MM.1S (cell line): ENCODE measurements at regions not wholly inside any gene's neighbourhood (a gene's known extent, or its start where the extent isn't known, plus 50 kb on each side); places are given as distances from the start of the nearest gene placed in this dataset.

Experiments used
- DNase-seq: peaks from one replicate; pipeline ENCODE4 v3.0.0-alpha.2; 2015
- H2AFZ ChIP-seq: fragments of 300-600 bp; sonication (generic); 2 replicates; pipeline ENCODE4 v1.6.0; 2016; ENCODE audit warnings: antibody characterized with exemption, low read length
- H3F3A ChIP-seq: fragments of 300-600 bp; sonication (generic); 2 replicates; pipeline ENCODE4 v1.6.1; 2016; ENCODE audit warnings: mild to moderate bottlenecking, antibody characterized with exemption, low read length, moderate library complexity, mixed read lengths; ENCODE audit not compliant: insufficient read depth
- H3K27ac ChIP-seq: fragments of 300-600 bp; sonication (generic); 2 replicates; pipeline ENCODE4 v1.5.1; 2016; ENCODE audit warnings: mild to moderate bottlenecking, low read length
- H3K27me3 ChIP-seq: fragments of 300-600 bp; sonication (generic); replicated peaks from 2 replicates; pipeline ENCODE4 v1.6.0; 2016; ENCODE audit warnings: low read length; ENCODE audit not compliant: insufficient read depth
- H3K36me3 ChIP-seq: fragments of 300-600 bp; sonication (generic); replicated peaks from 2 replicates; pipeline ENCODE4 v1.6.1; 2016; ENCODE audit warnings: mild to moderate bottlenecking, low read length, mixed read lengths; ENCODE audit not compliant: insufficient read depth
- H3K4me1 ChIP-seq: fragments of 300-600 bp; sonication (generic); 2 replicates; pipeline ENCODE4 v1.6.1; 2016; ENCODE audit warnings: low read length, mixed read lengths
- H3K4me2 ChIP-seq: fragments of 300-600 bp; sonication (generic); 2 replicates; pipeline ENCODE4 v1.6.0; 2016; ENCODE audit warnings: low read depth, low read length
- H3K4me3 ChIP-seq: fragments of 300-600 bp; sonication (generic); 2 replicates; pipeline ENCODE4 v1.5.1; 2016; ENCODE audit warnings: low read length, mixed read lengths
- H3K79me2 ChIP-seq: fragments of 300-600 bp; sonication (generic); 2 replicates; pipeline ENCODE4 v1.6.1; 2016; ENCODE audit warnings: mixed run types, low read length, mixed read lengths
- H3K9ac ChIP-seq: fragments of 300-600 bp; sonication (generic); 2 replicates; pipeline ENCODE4 v1.6.1; 2016; ENCODE audit warnings: low read length, mixed read lengths
- H3K9me2 ChIP-seq: fragments of 300-600 bp; sonication (generic); replicated peaks from 2 replicates; pipeline ENCODE4 v1.6.1; 2016; ENCODE audit warnings: mild to moderate bottlenecking, low read length, mixed read lengths; ENCODE audit not compliant: insufficient read depth
- H3K9me3 ChIP-seq: fragments of 300-600 bp; sonication (generic); replicated peaks from 2 replicates; pipeline ENCODE4 v1.6.1; 2016; ENCODE audit warnings: mild to moderate bottlenecking, low read length, mixed read lengths; ENCODE audit not compliant: insufficient read depth
- H4K20me1 ChIP-seq: fragments of 300-600 bp; sonication (generic); 2 replicates; pipeline ENCODE4 v1.6.1; 2016; ENCODE audit warnings: mild to moderate bottlenecking, low read length, moderate library complexity, mixed read lengths; ENCODE audit not compliant: insufficient read depth
- EZH2 ChIP-seq: fragments of 300-600 bp; sonication (generic); optimal IDR thresholded peaks from 2 replicates; pipeline ENCODE3; 2017; ENCODE audit warnings: low read depth, mild to moderate bottlenecking, antibody characterized with exemption, low read length, mixed read lengths
- EZH2phosphoT487 ChIP-seq: fragments of 300-600 bp; sonication (generic); IDR thresholded peaks from 2 replicates; pipeline ENCODE4 v1.6.1; 2018; ENCODE audit warnings: antibody characterized with exemption, low read length
- TF ChIP-seq, protein P1 (sequence below): fragments of 300-600 bp; sonication (generic); IDR thresholded peaks from 2 replicates; pipeline ENCODE4 v1.5.1; 2016; ENCODE audit warnings: antibody characterized with exemption, low read length, mixed read lengths

DNA sequence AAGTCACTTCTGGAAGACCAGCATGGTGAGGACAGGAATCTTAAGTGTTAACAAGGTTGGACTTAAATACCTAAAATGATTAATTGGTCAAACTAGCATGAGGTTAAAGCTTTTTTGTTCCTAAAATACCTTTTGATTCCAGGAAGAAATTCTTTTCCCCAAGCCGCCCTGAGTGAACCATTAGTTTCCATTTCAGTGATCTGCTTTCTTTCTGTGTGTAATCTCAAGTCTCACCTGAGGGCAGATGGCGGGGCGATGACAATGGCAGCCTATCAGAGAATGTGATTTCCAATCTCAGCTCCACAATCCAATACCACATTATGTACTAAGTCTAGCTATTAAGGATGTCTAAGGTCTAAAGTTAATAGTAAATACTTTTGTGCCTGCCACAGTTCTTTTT, 390.9 kb upstream of the SGCG start:
- Histone ChIP-seq H3K9me2 (no peaks in the 10 kb centered on the region), H3K36me3 (no peaks in the 10 kb centered on the region), H3K4me1 (no peaks in the 10 kb centered on the region), H3K9me3 (no peaks in the 10 kb centered on the region), H3K4me3 (no peak overlapping the region), H2AFZ (no peak overlapping the region), H3F3A (no peaks in the 10 kb centered on the region), H4K20me1 (no peaks in the 10 kb centered on the region), H3K27me3 (no peaks in the 10 kb centered on the region), H3K4me2 (no peak overlapping the region), H3K27ac (no peak overlapping the region), H3K9ac (no peak overlapping the region), H3K79me2 (no peaks in the 10 kb centered on the region)
- TF ChIP-seq EZH2 (no peak), EZH2phosphoT487 (no peak)
- TF ChIP-seq, protein P1, sequence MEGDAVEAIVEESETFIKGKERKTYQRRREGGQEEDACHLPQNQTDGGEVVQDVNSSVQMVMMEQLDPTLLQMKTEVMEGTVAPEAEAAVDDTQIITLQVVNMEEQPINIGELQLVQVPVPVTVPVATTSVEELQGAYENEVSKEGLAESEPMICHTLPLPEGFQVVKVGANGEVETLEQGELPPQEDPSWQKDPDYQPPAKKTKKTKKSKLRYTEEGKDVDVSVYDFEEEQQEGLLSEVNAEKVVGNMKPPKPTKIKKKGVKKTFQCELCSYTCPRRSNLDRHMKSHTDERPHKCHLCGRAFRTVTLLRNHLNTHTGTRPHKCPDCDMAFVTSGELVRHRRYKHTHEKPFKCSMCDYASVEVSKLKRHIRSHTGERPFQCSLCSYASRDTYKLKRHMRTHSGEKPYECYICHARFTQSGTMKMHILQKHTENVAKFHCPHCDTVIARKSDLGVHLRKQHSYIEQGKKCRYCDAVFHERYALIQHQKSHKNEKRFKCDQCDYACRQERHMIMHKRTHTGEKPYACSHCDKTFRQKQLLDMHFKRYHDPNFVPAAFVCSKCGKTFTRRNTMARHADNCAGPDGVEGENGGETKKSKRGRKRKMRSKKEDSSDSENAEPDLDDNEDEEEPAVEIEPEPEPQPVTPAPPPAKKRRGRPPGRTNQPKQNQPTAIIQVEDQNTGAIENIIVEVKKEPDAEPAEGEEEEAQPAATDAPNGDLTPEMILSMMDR = no peak
- DNase-seq = no peak

DNA sequence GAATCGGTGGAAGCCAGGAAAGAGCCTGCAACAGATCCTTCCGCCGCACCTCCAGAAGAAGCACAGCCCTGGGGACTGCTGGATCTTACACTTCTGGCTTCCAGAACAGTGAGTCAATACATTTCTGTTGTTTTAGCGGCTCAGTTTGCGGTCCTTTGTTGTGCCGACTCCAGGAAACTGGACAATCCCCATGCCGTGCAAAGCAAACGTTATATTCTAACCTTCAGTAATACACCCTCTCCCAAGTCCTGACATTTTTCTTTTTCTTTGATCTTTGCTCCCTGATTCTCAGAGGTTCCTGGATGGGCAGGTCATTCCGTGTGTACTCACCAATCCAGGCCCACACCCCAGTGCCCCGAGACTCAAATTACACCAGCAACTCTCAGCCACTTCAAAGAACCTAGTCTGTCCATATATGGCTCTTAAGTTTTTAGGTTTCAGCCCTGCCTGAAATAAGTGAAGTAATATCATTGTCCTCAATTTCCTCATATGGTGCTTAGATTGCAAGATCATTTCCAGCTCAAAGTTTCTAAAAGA, 387.1 kb upstream of the SGCG start:
- H3K9me2 ChIP-seq = no peaks in the 10 kb centered on the region
- H3K9me3 ChIP-seq = no peaks in the 10 kb centered on the region
- no peak for DNase-seq
- H3K9ac ChIP-seq = no peak overlapping the region
- TF ChIP-seq, protein P1 = no peak
- no peak for TF ChIP-seq EZH2phosphoT487
- no peak for TF ChIP-seq EZH2
- H4K20me1 ChIP-seq = no peaks in the 10 kb centered on the region
- H3K79me2 ChIP-seq = no peaks in the 10 kb centered on the region
- H3K4me2 ChIP-seq = no peak overlapping the region
- no peaks in the 10 kb centered on the region for H3K36me3 ChIP-seq
- no peak overlapping the region for H2AFZ ChIP-seq
- no peak overlapping the region for H3K4me3 ChIP-seq
- no peaks in the 10 kb centered on the region for H3K4me1 ChIP-seq
- no peak overlapping the region for H3K27ac ChIP-seq
- H3F3A ChIP-seq = no peaks in the 10 kb centered on the region
- H3K27me3 ChIP-seq = no peaks in the 10 kb centered on the region

DNA sequence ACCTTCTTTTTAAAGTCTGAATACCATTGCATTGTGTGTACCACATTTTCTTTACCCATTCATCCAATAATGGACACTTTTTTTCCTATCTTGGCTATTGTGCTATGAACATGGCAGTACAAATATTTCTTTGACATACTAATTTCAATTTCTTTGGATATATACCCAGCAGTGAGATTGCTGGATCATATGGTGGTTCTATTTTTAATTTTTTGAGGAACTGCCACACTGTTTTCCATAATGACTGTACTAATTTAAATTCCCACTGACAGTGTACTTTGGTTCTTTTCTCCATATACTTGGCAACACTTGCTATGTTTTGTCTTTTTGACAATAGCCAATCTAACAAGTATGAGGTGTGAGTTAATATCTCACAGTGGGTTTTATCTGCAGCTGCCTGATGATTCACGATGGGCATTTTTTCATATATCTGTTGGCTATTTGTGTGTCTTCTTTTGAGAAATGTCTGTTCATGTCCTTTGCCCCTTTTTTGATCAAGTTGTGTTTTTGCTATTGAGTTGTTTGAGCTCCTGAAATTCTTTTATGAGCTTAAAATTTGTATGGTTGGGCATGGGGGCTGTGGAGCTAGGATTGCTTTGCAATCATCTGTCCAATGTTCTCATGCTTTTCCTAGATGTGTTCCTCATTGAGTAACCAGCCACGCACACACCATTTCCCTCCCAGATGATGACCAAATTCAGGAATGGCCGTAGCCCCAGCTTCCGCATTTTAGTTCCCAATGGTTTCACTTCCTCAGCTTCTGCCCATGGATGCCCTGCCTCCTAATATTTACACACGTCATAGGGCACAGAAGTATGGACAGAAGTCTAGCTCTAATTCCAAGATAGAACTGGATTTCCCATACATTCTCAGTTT, 380.0 kb upstream of the SGCG start:
- Histone ChIP-seq H3F3A (no peaks in the 10 kb centered on the region), H3K36me3 (no peaks in the 10 kb centered on the region), H3K27me3 (no peaks in the 10 kb centered on the region), H3K4me3 (no peak overlapping the region), H3K9me2 (no peaks in the 10 kb centered on the region), H3K9ac (no peak overlapping the region), H2AFZ (no peak overlapping the region), H3K4me1 (no peaks in the 10 kb centered on the region), H3K4me2 (no peak overlapping the region), H3K9me3 (no peaks in the 10 kb centered on the region), H4K20me1 (no peaks in the 10 kb centered on the region), H3K79me2 (no peaks in the 10 kb centered on the region), H3K27ac (no peak overlapping the region)
- no peak for DNase-seq
- TF ChIP-seq EZH2 = no peak
- TF ChIP-seq, protein P1 = no peak
- no peak for TF ChIP-seq EZH2phosphoT487
